Erythroblast (primary cell): ENCODE measurements at regions not wholly inside any gene's neighbourhood (a gene's known extent, or its start where the extent isn't known, plus 50 kb on each side); places are given as distances from the start of the nearest gene placed in this dataset.

ENCODE experiments used
- DNase-seq, 2 experiments: peaks; one replicate each; lab custom pipeline; 2025; lab: John Stamatoyannopoulos, UW
- GATA1 ChIP-seq: IDR thresholded peaks from 2 replicates; pipeline ENCODE4 v1.6.1; 2011; ENCODE audit warnings: low read depth, mild to moderate bottlenecking, control low read depth, low read length, moderate library complexity
- POLR2A ChIP-seq: IDR thresholded peaks from 2 replicates; pipeline ENCODE4 v1.6.1; 2011; ENCODE audit warnings: mild to moderate bottlenecking, low read length

GRCh38 chr6:133645966-133646740, 242.8 kb upstream of the TCF21 start:
- TF ChIP-seq POLR2A = no peak
- TF ChIP-seq GATA1 = no peak
- DNase-seq = no peak

DNA sequence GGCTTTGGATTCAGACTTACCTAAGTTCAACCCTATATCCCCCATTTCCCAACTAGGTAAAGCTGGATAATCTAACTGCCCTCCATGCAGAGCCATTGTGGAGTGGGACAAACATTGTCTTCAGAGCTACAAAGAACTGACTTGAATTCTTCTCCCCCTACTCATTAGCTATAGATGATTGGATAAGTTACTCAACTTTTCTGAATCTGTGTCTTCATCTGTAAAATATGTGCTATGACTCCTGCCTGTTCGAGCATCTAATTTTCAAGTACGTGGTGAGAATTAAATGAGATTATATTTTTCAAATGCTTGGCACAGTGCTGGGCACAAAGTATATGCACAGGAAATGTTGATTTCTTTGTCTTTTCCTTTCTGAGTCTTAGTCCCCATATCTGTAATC, 240.3 kb upstream of the TCF21 start:
- no peak for DNase-seq

GRCh38 chr6:133671376-133671775, 217.5 kb upstream of the TCF21 start:
- TF ChIP-seq GATA1 = no peak
- TF ChIP-seq POLR2A = no peak
- no peak for DNase-seq

More for the DNA sequence above, 240.3 kb upstream of the TCF21 start:
- TF ChIP-seq GATA1 (no peak), POLR2A (no peak)

DNA sequence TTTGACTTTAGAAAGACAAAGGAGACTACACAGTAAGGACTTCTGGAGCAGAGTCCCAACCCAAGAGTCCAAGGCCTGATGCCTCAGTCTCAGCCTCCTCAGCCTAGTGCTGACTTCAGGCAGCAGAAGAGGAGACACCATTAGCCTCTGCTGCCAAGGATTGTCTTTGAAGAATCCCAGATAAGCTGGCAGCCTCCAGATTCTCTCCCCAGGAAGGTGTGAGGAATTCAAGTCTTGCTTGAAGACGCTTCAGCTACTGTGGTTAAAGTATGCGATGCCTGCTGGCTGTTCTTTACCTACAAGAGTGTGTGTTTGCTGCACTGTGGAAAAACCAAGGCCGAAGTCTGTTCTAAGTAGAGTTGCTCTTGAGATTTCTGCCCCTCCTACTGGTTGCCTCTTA, 215.9 kb upstream of the TCF21 start:
- DNase-seq = no peak
- TF ChIP-seq POLR2A (no peak), GATA1 (no peak)

- TF ChIP-seq GATA1 (no peak), POLR2A (no peak)
- DNase-seq = no peak
Observed at GRCh38 chr6:133674661-133675060, 214.3 kb upstream of the TCF21 start.

DNA sequence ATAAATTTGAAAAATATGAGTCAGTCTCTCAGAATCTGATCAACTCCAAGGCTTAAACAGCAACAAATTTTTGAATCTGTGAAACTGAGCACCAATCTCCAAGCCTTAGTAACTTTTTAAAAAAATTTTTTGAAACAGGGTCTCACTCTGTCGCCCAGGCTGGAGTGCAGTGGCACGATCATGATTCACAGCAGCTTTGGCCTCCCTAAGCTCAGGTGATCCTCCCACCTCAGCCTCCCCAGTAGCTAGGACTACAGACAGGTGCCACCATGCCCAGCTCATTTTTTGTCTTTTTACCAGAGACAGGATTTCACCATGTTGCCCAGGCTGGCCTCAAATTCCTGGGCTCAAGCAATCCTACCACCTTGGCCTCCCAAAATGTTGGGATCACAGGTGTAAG, 207.9 kb upstream of the TCF21 start:
- no peak for DNase-seq

DNA sequence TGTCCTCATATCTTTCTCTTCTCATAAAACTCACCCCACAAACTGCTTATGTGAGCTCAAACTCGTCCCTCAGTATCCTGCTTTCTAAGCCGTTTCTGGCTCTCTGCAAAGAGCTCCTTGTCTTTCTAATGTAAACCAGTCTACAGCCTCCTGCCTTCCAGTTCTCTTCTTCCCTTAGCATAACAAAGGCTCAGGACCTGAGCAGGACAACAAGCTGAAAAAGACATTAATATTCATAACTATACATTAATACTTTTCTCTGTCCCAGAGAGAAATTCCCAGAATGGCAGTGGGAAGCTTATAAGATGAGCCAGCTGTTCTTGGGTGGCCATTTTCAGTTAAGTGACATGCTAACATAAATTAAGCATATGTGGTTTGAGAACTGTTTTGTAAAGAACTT, 207.0 kb upstream of the TCF21 start:
- TF ChIP-seq POLR2A = no peak
- TF ChIP-seq GATA1 = no peak
- DNase-seq = no peak

More for the DNA sequence above, 207.9 kb upstream of the TCF21 start:
- TF ChIP-seq POLR2A (no peak), GATA1 (no peak)

DNA sequence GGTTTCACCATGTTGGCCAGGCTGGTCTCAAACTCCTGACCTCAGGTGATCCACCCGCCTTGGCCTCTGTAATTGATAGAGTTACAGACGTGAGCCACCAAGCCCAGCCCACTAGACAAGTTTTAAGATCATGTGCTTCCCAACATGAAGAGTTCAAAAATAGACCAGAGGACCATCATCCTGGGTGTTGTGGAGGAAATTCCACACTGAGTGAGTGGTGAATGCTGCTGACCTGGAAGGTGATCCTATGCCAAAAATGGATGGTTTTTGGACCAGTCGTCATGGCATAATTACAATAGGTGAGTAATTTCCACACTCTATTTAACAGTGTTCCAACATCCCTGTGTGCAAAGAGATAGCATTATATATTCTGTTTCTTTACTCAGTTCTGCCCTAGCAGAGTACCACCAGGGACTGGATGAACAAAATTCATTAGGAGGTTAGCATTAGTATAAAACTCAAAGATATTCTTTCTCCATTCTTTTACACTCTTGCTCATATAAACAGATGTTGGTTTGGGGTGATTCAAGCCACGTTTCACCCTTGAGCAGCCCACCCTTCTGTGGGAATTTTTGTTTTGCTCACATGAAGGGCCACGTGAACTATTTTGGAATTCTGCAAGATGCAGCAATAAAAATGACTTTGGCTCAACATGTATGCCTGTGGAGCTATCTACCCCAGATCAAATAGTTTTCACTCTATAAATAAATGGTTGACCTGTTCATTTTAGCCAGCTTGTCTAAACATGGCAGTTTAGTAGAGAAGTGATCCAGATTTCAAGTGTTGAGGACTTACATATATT, 206.2 kb upstream of the TCF21 start:
- no peak for TF ChIP-seq POLR2A
- no peak for TF ChIP-seq GATA1
- DNase-seq = no peak

- TF ChIP-seq POLR2A (no peak), GATA1 (no peak)
- DNase-seq = no peak
Observed at GRCh38 chr6:133683308-133683580, 205.7 kb upstream of the TCF21 start.

DNA sequence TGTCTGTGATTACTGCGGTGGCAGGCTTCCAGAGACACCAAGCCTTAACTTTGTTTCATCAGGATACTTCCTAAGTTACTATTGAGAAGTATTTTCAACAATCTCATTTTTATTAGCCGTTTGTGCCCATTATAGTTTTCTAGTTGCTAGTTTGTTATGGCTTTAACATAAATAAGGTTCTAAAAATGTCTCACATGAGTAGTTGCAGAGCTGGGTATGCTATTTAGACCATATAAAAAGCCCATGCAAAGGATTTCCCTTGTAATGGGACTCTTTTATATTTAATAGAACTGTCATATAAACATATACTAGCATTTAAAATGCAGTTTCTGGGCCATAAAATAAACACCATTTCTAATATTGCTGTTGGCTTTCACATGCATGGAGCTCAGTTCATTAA, 205.3 kb upstream of the TCF21 start:
- no peak for TF ChIP-seq POLR2A
- TF ChIP-seq GATA1 = no peak
- DNase-seq = no peak

GRCh38 chr6:133688705-133689492, 200.0 kb upstream of the TCF21 start:
- TF ChIP-seq GATA1 (no peak), POLR2A (no peak)
- no peak for DNase-seq

GRCh38 chr6:133689863-133690262, 199.1 kb upstream of the TCF21 start:
- no peak for DNase-seq
- no peak for TF ChIP-seq GATA1
- TF ChIP-seq POLR2A = no peak

DNA sequence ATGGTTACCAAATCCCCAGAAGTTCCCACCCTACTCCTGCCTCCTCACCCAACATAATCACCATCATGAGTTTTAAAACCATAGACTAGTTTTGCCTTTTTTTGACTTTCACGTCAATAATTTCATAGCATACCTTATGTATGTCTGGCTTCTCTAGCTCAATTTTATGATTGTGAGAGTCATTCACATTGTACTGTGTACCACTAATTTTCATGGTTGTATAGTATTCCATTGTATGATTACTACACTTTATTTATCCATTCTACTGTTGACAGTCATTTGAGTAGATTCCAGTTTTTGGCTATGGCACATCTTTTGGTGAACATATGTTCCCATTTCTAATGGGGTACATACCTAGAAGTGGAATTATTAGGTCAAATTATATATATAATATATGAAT, 195.3 kb upstream of the TCF21 start:
- no peak for DNase-seq
- TF ChIP-seq GATA1 (no peak), POLR2A (no peak)

GRCh38 chr6:133697185-133697584, 191.7 kb upstream of the TCF21 start:
- no peak for TF ChIP-seq GATA1
- TF ChIP-seq POLR2A = no peak

More at GRCh38 chr6:133697185-133697584, 191.7 kb upstream of the TCF21 start:
- no peak for DNase-seq
